Ovary (tissue), 7 donors: ENCODE measurements at regions not wholly inside any gene's neighbourhood (a gene's known extent, or its start where the extent isn't known, plus 50 kb on each side); places are given as distances from the start of the nearest gene placed in this dataset.

Experiments used
- DNase-seq, 5 donors: peaks; one replicate each; pipeline ENCODE4 v3.0.0-alpha.2; 2019 to 2020
- H3K27ac ChIP-seq, 2 donors: fragments of 200-600 bp; one replicate each; pipeline versions ENCODE4 v1.5.1 to v1.8.0; 2019 to 2022
- H3K27me3 ChIP-seq: fragments of 200-600 bp; one replicate; pipeline ENCODE4 v1.8.0; 2022
- H3K36me3 ChIP-seq: fragments of 200-600 bp; sonication (generic); one replicate; pipeline ENCODE4 v1.5.1; 2019
- H3K4me1 ChIP-seq: one replicate; pipeline ENCODE4 v1.8.1; 2013; ENCODE audit warnings: mild to moderate bottlenecking, moderate library complexity; ENCODE audit not compliant: insufficient read depth
- H3K4me3 ChIP-seq: fragments of 200-600 bp; sonication (generic); one replicate; pipeline ENCODE4 v1.5.1; 2017
- H3K9me3 ChIP-seq, 2 donors: fragments of 200-600 bp in 1 of 2; sonication (generic) in 1 of 2; one replicate each; pipeline versions ENCODE4 v1.5.1 to v1.8.1; 2013 to 2019; ENCODE audit warnings: mild to moderate bottlenecking in 1 of 2, moderate library complexity in 1 of 2
- EP300 ChIP-seq: sonication (generic); formaldehyde crosslinking; IDR thresholded peaks from one replicate; pipeline ENCODE4 v1.6.1; 2017; ENCODE audit warnings: antibody characterized with exemption
- POLR2A ChIP-seq: fragments of 450-650 bp; IDR thresholded peaks from one replicate; pipeline ENCODE4 v1.6.1; 2017; ENCODE audit warnings: antibody characterized with exemption, mild to moderate bottlenecking, moderate library complexity
- WGBS, 3 donors: extraction: QIAGEN DNeasy Blood & Tissue Kit in 1 of 3; methylation state at CpG; one replicate each; pipeline versions ENCODE4 v1.1.5 to v1.1.7; 2013 to 2017; 5-methylcytosine and 5-hydroxymethylcytosine counted together
- intact Hi-C, 4 donors: fragments of 100-400 bp; cut with DNase I; formaldehyde crosslinking; loops; one replicate each; pipeline versions ENCODE4 v1.11.0 to v1.15.1; 2022 to 2023
- TF ChIP-seq, protein P1 (sequence below), 3 donors: fragments of 450-650 bp in 2 of 3; fragments of 200-600 bp in 1 of 3; IDR thresholded peaks; one replicate each; pipeline versions ENCODE4 v1.5.1 to v1.8.0; 2016 to 2022; ENCODE audit warnings: antibody characterized with exemption in 3 of 3, mild to moderate bottlenecking in 1 of 3
- donor health status: DM: no; HTN: no; CAD: no; lungs with moderate emphysema.
- donor health status: DM: no; HTN: no; CAD: no.
- donor health status: Bipolar disorder and iron deficiency.
- donor health status: DM: no; HTN: no; CAD: no.
- donor health status: DM: yes; HTN: yes; CAD: no.

DNA sequence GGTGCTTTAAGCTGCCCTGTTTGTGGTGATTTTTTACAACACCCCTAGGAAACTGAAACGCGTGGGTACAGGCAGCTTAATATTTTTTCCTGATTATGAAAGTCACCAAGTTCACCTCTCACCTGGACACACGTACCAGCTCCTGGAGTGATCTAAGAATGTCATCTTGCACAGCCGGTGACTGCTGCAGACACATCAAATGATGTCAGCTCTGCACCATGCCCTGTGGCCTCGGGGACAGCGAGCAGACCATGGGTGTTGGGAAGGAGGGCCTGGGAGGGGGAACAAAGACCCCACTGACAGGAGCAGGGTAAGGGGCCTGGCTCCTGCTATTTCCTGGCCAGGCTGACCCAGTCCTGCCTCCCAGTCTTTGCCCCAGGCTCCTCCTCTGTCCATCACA lies 272.7 kb downstream of the PARN start:
- no peak for DNase-seq
- H3K4me1 ChIP-seq = peaks cover 1% of the 10 kb centered on the region
- no peaks in the 10 kb centered on the region for H3K9me3 ChIP-seq
- 85 to 91% (median 86%) methylated on average over 6 of the region's 6 CpGs for WGBS, 3 donors
- H3K36me3 ChIP-seq = no peaks in the 10 kb centered on the region
- no peak overlapping the region for H3K27ac ChIP-seq
- intact Hi-C loops = no loop called here
- H3K27me3 ChIP-seq = no peaks in the 10 kb centered on the region
- TF ChIP-seq EP300 = no peak
- no peak for TF ChIP-seq POLR2A
- TF ChIP-seq, protein P1, sequence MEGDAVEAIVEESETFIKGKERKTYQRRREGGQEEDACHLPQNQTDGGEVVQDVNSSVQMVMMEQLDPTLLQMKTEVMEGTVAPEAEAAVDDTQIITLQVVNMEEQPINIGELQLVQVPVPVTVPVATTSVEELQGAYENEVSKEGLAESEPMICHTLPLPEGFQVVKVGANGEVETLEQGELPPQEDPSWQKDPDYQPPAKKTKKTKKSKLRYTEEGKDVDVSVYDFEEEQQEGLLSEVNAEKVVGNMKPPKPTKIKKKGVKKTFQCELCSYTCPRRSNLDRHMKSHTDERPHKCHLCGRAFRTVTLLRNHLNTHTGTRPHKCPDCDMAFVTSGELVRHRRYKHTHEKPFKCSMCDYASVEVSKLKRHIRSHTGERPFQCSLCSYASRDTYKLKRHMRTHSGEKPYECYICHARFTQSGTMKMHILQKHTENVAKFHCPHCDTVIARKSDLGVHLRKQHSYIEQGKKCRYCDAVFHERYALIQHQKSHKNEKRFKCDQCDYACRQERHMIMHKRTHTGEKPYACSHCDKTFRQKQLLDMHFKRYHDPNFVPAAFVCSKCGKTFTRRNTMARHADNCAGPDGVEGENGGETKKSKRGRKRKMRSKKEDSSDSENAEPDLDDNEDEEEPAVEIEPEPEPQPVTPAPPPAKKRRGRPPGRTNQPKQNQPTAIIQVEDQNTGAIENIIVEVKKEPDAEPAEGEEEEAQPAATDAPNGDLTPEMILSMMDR (IDR thresholded peaks at IDR 0.05) = no peak
- no peak overlapping the region for H3K4me3 ChIP-seq

DNA sequence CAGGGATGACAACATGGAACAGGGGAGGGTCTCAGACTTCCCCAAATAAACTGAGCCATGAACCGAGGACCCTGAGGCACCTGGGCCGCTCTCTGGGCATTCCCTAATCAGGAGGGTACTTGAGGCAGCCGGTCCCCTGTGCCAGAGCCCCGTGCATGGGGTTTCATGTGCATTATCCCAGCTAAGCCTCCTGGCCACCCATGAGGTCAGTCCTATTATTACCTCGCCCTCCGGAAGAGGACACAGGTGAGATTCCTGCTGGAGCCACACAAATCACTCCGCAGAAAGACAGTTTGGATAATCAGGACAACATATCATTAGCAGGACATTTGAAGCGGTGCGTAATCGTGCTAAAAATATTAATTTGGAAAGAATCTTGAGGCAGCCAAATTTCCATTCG lies 274.0 kb downstream of the PARN start:
- no peak for DNase-seq
- H3K4me3 ChIP-seq = no peak overlapping the region
- no peaks in the 10 kb centered on the region for H3K36me3 ChIP-seq
- 83 to 86% (median 86%) methylated on average over 11 of the region's 11 CpGs for WGBS, 3 donors
- intact Hi-C loops = no loop called here
- no peaks in the 10 kb centered on the region for H3K27me3 ChIP-seq
- H3K4me1 ChIP-seq = peaks cover 1% of the 10 kb centered on the region
- no peaks in the 10 kb centered on the region for H3K9me3 ChIP-seq
- TF ChIP-seq POLR2A (no peak), EP300 (no peak)
- TF ChIP-seq, protein P1 (IDR thresholded peaks at IDR 0.05) = no peak
- no peak overlapping the region for H3K27ac ChIP-seq

DNA sequence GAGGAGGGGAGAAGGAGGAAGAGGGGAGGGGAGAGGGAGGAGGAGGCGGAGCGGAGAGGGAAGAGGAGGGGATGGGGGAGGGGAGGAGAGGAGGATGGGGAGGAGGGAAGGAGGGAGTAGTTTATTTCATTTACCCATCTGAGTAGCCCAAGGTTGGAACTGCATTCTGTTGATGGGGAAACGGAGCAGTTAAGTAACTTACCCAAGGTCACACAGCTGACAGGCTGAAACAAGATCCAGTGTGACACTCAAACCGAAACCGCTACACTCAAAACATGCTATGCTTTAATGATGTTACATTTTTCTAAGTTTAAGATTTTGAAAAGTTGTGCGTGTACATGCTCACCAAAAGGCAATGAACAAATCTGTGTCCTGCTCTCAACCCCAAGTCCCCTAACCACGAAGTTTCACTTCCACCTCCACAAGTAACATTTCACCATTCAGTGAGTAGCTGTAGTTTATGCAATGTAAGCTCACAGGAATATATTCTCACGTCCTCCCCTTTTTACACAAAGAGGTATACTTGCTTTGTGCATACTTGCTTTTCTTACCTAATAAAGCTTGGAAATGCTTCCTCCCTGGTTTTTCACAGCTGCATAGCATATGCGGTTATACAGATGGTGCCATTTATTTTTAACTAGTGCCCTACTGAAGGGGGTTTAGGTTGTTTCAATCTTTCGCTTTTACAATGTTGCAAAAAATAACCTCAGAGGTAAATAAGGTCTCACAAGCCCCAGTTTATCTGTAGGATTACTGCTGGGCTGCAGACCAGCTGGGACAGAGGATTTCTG lies 275.3 kb downstream of the PARN start:
- H3K27ac ChIP-seq = no peak overlapping the region
- intact Hi-C loops = no loop called here
- TF ChIP-seq, protein P1 (IDR thresholded peaks at IDR 0.05) = no peak
- no peak for TF ChIP-seq EP300
- no peak for TF ChIP-seq POLR2A
- no peaks in the 10 kb centered on the region for H3K36me3 ChIP-seq
- H3K27me3 ChIP-seq = no peaks in the 10 kb centered on the region
- no peak for DNase-seq
- WGBS, 3 donors = 12 to 26% (median 13%) methylated on average over 10 of the region's 10 CpGs
- H3K4me1 ChIP-seq = peaks cover 1% of the 10 kb centered on the region
- H3K4me3 ChIP-seq = no peak overlapping the region
- no peaks in the 10 kb centered on the region for H3K9me3 ChIP-seq

DNA sequence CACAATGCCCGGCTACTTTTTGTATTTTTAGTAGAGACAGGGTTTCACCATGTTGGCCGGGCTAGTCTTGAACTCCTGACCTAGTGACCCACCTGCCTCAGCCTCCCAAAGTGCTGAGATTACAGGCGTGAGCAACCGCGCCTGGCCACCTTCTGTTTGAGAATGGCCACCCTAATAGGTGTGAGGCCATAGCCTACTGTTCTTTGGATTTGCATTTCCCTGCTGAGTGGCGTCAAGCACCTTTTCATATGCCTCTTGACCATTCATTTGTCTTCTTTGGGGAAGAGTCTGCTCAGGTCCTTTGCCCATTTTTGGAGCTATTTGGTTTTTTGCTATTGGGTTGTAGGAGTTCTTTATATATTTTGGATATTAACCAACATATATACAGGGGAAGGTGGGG lies 276.7 kb downstream of the PARN start:
- Histone ChIP-seq H3K27me3 (no peaks in the 10 kb centered on the region), H3K4me3 (no peak overlapping the region), H3K27ac (no peak overlapping the region), H3K9me3 (no peaks in the 10 kb centered on the region), H3K4me1 (peaks cover 1% of the 10 kb centered on the region), H3K36me3 (no peaks in the 10 kb centered on the region)
- 86% methylated on average over 6 of the region's 6 CpGs for WGBS, 3 donors
- TF ChIP-seq POLR2A (no peak), EP300 (no peak)
- TF ChIP-seq, protein P1 (IDR thresholded peaks at IDR 0.05) = no peak
- DNase-seq = no peak
- intact Hi-C loops = no loop called here
